ENCODE measurements at regions not wholly inside any gene's neighbourhood (a gene's known extent, or its start where the extent isn't known, plus 50 kb on each side); places are given as distances from the start of the nearest gene placed in this dataset.
"Not testable (repeated sequence)": the region's sequence is repeated elsewhere in the genome, so short reads cannot be mapped to it uniquely, and the experiment has no call there.

DNA sequence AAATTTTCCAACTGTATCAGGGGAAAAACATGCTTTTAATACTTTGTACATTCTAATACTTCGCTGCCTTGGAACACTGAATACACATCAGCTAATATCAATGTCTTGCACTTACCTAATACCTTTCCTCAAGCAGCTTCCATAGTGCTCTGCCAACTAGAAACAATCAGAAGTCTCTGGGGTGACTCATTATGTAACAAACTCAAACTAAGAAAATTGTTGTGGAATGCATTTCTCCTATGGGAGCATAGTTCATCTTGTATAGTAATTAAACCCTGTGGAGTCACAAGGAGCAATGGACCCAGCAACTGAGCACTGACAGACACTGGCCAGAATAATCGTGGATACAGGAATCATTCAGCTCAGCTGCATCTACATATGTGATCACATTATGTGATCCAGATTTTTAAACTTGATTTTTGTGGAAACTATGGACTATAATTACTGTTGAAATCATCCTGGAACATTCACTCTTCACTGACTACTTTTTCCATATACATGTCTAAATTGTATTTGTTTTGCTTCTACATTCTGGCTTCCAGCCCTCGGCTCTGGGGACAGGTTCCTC is 496.9 kb downstream of the TMA16 start:
- no peak for DNase-seq

- no peak for DNase-seq
These were observed 514.9 kb downstream of the TMA16 start for GRCh38 chr4:164009435-164009834.

DNA sequence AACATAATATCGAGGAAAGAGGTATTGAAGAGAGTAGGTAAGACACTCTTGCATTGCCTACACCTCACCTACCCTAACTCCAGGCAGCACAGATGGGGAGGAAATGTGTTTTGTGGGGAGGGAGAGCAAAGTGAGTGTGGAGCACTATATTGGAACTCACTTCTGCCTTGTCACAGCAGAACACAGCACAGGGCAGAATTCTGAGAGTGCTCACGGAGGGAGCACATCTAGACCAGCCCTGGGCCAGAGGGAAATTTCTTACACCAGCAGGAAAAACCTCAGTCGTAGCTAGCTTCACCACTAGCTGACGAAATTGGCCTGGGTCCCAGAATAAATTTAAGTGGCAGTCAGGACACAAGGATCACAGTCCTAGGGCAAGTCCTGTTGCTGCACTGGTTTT is 517.3 kb downstream of the TMA16 start:
- DNase-seq, result no peak

DNA sequence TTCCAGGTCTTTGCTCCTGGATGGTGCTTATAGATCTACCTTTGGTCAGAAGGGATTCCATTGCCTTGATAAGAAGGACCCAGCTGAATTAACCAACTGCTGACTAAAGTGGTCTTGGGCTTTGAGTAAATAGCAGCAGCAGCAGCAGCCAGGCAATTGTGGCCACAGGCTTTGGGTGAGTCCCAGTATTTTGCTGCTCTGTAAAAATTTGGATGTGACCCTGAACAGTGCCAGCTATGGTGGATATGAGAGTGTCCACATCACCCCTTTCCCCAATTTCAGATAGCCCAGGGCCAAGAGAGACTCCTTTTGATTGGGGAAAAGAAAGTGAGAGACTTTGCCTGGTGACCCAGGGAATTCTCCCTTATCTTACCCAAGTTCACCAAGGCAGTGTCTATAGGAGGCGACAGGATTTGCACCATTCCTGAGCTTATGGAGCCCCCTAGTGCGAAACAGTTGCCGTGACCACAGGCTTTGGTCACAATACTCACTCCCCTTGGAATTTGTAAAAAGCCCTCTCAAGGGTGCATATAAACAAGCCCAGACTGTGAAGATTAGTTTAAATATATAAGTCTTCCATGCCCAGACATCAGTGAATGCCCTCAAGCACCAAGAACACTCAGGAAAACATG is 518.0 kb downstream of the TMA16 start:
- DNase-seq, result peak in 1 of 4 experiments; percentile 0

- DNase-seq, result no peak
These were observed 527.5 kb downstream of the TMA16 start for GRCh38 chr4:164021947-164022346.

DNA sequence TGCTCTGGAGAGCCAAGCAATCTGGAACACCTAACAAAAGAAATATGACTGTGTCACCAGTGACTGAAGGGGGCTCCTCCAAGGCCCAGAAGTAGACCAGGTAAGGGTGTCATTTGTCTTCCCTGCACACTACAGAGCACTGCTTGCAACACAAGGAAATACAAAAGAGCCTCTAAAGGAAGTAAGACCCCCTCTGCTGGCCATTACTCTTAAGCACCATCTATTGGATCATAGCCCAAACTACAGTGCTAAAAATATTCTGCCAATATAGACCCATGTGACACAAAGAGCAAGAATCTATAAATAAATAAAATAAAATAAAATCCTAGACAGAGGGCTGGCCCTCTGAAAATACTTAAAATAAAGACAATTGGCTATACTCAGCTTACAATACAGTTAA is 528.7 kb downstream of the TMA16 start:
- DNase-seq, result no peak

- no peak for DNase-seq
These were observed 533.3 kb downstream of the TMA16 start for GRCh38 chr4:164027805-164028204.

DNA sequence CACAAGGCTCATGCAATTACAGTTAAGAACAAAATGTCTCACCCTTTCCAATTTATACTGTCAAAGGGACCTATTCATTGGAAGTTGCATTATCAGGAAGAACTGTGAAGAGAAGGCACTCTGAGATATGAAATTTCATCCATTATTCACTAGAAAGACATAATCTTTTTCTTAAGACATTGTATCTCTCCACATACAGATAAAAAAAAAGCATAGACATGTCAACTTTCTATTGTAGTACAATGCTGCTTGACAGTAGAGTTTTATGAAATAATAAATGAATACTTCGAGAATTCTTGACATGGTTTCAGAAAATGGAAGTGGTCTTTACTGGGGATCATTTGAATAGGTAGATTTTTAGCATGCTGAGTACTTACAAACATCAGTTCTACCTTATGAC is 545.0 kb downstream of the TMA16 start:
- DNase-seq, result no peak

DNA sequence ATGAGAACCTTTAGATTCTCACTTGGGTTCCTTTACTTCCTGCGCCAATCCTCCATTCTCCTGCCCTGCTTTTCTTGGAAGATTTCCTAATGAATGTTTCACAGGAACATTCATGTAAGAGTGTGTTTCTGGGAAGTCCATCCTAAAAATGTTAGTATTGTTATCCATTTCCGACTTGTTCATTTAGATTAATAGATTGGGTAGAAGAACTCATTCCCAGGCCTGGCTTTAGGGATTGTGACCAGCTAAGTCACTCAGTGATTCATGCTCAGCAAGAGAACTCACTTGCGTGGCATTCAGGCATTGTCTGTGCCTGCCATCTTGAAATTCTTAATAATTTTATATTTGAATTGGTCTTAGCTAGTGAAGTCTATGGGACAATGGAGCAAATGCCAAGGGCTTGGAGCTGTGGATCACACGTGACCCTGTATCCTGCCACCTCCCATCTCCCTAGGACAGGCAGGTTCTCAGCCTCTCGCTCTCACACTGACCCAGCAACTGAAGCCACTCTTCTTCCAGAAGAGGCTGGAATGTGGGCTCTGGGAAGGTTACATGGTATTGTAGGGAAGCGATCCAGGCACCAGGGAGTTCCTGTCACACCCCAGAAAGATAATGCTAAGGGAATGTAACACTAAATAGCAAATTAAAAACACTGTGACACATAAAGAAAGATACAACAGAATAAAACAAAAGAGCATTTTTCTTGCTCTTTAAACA is 562.1 kb downstream of the TMA16 start:
- DNase-seq, result no peak

GRCh38 chr4:164058776-164059445 is 564.4 kb downstream of the TMA16 start:
- no peak for DNase-seq

DNA sequence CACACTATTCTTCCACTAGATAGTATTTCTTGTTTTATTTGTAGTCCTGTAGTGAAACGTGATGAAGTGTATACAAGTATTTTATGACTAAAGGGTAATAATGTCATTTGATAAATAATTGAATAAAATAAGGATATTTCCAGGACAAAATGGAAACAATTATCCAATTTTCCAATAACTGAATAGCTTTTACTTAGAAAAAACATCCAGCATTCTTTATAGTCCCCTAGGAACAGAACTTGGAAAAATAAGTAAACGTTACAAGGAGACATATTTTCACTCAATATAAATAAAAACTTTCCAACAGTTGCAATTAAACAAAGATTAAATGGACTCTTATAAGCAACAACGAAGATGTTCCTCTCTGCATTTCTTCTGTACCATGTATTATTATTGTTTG is 566.0 kb downstream of the TMA16 start:
- no peak for DNase-seq

GRCh38 chr4:164068392-164068791 is 573.9 kb downstream of the TMA16 start:
- no peak for DNase-seq

DNA sequence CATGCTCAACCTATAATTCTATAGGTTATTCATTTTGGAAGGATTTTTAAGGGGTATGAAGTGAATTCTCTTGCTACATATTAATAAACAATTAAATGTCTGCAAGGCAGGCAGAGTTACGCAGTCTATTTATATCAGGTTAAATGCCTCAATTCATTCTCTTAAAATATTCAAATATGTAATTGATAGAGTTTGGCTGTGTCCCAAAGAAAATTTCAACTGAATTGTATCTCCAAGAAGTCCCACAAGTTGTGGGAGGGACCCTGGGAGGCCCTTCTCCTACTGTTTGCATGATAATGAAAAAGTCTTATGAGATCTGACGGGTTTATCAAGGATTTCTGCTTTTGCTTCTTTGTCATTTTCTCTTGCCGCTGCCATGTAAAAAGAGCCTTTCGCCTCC is 576.1 kb downstream of the TMA16 start:
- DNase-seq, result no peak

GRCh38 chr4:164081371-164081770 is 586.9 kb downstream of the TMA16 start:
- DNase-seq, result no peak

- no peak for DNase-seq
These were observed 587.3 kb downstream of the TMA16 start for GRCh38 chr4:164081801-164082200.

DNA sequence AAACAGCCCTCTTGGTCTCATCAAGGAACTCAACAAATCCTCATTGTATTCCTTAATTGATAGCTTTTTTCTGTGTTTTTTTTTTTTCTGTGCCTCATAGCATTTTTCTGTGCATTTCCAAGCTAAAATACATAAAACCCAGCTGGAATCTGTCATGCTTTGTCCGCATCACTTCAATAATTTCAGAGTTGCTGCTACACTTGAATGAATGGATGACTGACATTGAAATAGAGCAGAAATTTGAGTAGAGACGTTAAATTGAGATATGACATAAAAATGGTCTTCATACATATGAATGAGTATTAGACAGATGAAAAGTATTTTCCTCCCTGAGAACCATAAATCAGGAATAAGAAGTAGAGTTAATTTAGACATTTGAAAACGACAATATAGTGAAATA is 593.2 kb downstream of the TMA16 start:
- no peak for DNase-seq

- no peak for DNase-seq
These were observed 601.0 kb downstream of the TMA16 start for GRCh38 chr4:164095313-164096110.

- no peak for DNase-seq
These were observed 602.5 kb downstream of the TMA16 start for GRCh38 chr4:164096766-164097518.

DNA sequence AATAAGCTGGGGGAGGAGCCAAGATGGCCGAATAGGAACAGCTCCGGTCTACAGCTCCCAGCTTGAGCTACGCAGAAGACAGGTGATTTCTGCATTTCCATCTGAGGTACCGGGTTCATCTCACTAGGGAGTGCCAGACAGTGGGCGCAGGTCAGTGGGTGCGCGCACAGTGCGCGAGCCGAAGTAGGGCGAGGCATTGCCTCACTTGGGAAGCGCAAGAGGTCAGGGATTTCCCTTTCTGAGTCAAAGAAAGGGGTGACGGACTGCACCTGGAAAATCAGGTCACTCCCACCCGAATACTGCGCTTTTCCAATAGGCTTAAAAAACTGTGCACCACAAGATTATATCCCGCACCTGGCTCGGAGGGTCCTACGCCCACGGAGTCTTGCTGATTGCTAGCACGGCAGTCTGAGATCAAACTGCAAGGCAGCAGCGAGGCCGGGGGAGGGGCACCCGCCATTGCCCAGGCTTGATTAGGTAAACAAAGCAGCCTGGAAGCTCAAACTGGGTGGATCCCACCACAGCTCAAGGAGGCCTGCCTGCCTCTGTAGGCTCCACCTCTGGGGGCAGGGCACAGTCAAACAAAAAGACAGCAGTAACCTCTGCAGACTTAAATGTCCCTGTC is 606.4 kb downstream of the TMA16 start:
- not testable (repeated sequence) for DNase-seq

- no peak for DNase-seq
These were observed 614.5 kb downstream of the TMA16 start for GRCh38 chr4:164108971-164109370.

DNA sequence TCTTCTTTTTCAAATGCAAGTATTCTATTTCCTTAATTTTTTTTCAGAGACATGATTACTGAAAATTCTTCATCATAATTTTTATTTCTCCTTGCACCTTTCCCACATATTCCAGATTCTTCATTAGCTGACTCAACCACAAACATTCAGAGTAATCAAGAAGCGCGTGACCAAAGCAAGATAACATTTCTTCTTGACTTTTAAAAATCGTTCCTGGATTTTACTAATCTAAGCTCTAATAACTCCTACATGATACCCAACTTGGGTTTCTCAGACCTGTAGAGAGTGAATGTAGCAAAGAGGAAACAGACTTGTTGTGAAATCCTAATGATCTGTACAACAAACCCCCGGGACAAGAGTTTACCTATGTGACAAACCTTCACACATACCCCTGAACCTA is 615.0 kb downstream of the TMA16 start:
- DNase-seq, result no peak

GRCh38 chr4:164115236-164115635 is 620.7 kb downstream of the TMA16 start:
- DNase-seq, result no peak

All from activated naive CD4-positive, alpha-beta T cell (primary cell).